Small intestine (tissue), 7 donors: ENCODE measurements at regions not wholly inside any gene's neighbourhood (a gene's known extent, or its start where the extent isn't known, plus 50 kb on each side); places are given as distances from the start of the nearest gene placed in this dataset.

Source experiments
- DNase-seq, 2 donors: peaks; one replicate each; pipeline versions ENCODE4 v3.0.0 to v3.0.0-alpha.2; 2013
- FAIRE-seq: peaks from 2 replicates; lab custom pipeline; 2012; peaks lifted over from hg19 to GRCh38; lab: Jason Lieb, UNC
- H3K27ac ChIP-seq, 3 donors: one replicate each; pipeline ENCODE4 v1.5.1; 2013; ENCODE audit warnings: low read length in 2 of 3, mild to moderate bottlenecking in 2 of 3, control low read depth in 1 of 3, inconsistent platforms in 1 of 3, low read depth in 1 of 3, moderate library complexity in 1 of 3
- H3K27me3 ChIP-seq, 3 donors: one replicate each; pipeline ENCODE4 v1.6.1; 2013; ENCODE audit warnings: low read length in 3 of 3, inconsistent platforms in 1 of 3; ENCODE audit not compliant: control insufficient read depth in 3 of 3, insufficient read depth in 3 of 3
- H3K36me3 ChIP-seq, 3 donors: one replicate each; pipeline ENCODE4 v1.6.1; 2013; ENCODE audit warnings: low read length in 3 of 3, inconsistent platforms in 1 of 3, low read depth in 1 of 3, mild to moderate bottlenecking in 1 of 3, moderate library complexity in 1 of 3; ENCODE audit not compliant: control insufficient read depth in 3 of 3, insufficient read depth in 2 of 3
- H3K4me1 ChIP-seq, 3 donors: one replicate each; pipeline ENCODE4 v1.6.1; 2013; ENCODE audit warnings: low read length in 2 of 3, inconsistent platforms in 1 of 3, low read depth in 1 of 3, mild to moderate bottlenecking in 1 of 3, moderate library complexity in 1 of 3; ENCODE audit not compliant: control insufficient read depth in 3 of 3, insufficient read depth in 2 of 3
- H3K4me3 ChIP-seq, 3 donors: one replicate each; pipeline ENCODE4 v1.5.1; 2013; ENCODE audit warnings: low read length in 3 of 3, control low read depth in 1 of 3, inconsistent platforms in 1 of 3, low read depth in 1 of 3, mild to moderate bottlenecking in 1 of 3, moderate library complexity in 1 of 3
- H3K9me3 ChIP-seq, 2 donors: one replicate each; pipeline ENCODE4 v1.6.1; 2013; ENCODE audit warnings: low read depth in 1 of 2, low read length in 1 of 2; ENCODE audit not compliant: control insufficient read depth in 2 of 2, insufficient read depth in 1 of 2
- WGBS, 3 donors: extraction: QIAGEN DNeasy Blood & Tissue Kit; methylation state at CpG; one replicate each; pipeline ENCODE4 v1.1.7; 2013; 5-methylcytosine and 5-hydroxymethylcytosine counted together
- donor health status: healthy with polysubstance abuse.
- donor health status: control.
- donor health status: control.
- donor health status: Bipolar disorder and iron deficiency.
- donor health status: healthy.

GRCh38 chr4:89519771-89520320 is 212.2 kb upstream of the GPRIN3 start:
- WGBS, 3 donors: 90 to 94% (median 90%) methylated on average over 3 of the region's 3 CpGs
- H3K4me3 ChIP-seq: no peak overlapping the region
- no peaks in the 10 kb centered on the region for H3K27me3 ChIP-seq
- H3K9me3 ChIP-seq: no peaks in the 10 kb centered on the region
- H3K36me3 ChIP-seq: no peaks in the 10 kb centered on the region
- FAIRE-seq (no peak), DNase-seq (no peak)
- no peak overlapping the region for H3K27ac ChIP-seq
- no peaks in the 10 kb centered on the region for H3K4me1 ChIP-seq

DNA sequence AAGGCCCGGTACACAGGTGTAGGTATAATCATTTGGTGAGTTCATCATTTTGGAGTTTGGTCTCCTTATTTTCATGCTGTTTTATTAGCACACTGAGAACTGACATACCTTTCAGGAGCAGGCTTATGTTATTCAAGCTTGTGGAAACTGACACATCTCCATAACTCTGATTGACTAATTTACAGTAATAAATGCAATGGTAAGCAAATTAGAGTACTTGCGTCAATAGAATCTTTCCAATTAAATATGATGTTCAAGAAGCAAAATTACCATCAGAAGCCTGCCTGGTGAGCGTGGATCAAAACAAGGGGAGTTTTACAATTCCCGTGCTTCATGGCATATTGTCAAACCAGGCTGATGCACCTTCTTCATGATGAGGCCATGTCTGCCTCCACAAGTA is 210.7 kb upstream of the GPRIN3 start:
- WGBS, 3 donors: 89 to 96% (median 90%) methylated on average over 4 of the region's 4 CpGs
- H3K4me3 ChIP-seq: no peak overlapping the region
- no peak overlapping the region for H3K27ac ChIP-seq
- no peak for FAIRE-seq
- DNase-seq: no peak
- no peaks in the 10 kb centered on the region for H3K9me3 ChIP-seq
- H3K27me3 ChIP-seq: peaks cover 0 to 2% (median 0%) of the 10 kb centered on the region in 3 donors
- no peaks in the 10 kb centered on the region for H3K36me3 ChIP-seq
- no peaks in the 10 kb centered on the region for H3K4me1 ChIP-seq

DNA sequence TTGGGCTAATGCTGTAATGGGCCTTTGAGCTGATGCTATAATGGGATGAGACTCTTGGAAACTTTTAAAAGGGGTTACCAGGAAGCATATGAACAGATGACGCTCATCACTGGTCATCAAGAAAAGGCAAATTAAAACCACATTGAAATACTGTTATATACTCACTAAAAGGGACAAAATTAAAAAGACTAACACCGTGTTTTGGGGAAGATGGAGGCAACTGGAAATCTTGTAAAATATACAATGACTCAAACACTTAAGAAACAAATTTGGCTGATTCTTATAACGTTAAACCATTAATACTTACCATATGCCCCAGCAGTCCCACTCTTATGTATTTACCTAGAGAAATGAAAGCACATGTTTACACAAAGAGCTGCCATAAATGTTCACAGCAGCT is 207.2 kb upstream of the GPRIN3 start:
- Histone ChIP-seq H3K4me3 (no peak overlapping the region), H3K27ac (no peak overlapping the region), H3K36me3 (no peaks in the 10 kb centered on the region), H3K9me3 (no peaks in the 10 kb centered on the region), H3K27me3 (peaks cover 0 to 2% (median 0%) of the 10 kb centered on the region in 3 donors), H3K4me1 (peaks cover 0 to 5% (median 0%) of the 10 kb centered on the region in 3 donors)
- FAIRE-seq (no peak), DNase-seq (no peak)
- WGBS, 3 donors: 71 to 81% (median 79%) methylated on average over 3 of the region's 3 CpGs

DNA sequence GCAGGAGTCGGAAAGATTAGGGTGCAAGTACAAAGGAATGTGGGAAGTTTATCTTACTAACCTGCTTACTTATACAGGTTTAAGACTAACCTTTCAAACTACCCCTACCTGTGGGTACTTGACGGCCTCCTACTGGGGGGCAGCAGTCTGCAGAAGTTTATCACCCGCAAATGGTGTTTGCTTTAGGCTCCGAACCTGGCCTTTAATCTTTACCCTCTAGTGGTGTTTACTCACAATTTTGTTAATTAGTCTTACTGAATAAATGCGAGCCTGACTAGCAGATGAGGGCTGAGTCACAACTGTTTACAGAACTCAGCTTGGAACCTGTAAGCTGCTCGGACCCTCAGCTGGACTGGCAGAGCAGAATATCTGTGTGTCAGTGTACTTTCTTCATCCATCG is 204.2 kb upstream of the GPRIN3 start:
- no peaks in the 10 kb centered on the region for H3K9me3 ChIP-seq
- H3K27me3 ChIP-seq: peaks cover 0 to 2% (median 0%) of the 10 kb centered on the region in 3 donors
- 43 to 53% (median 48%) methylated on average over 7 of the region's 7 CpGs for WGBS, 3 donors
- DNase-seq (peak in 1 of 2 donors; percentile 35), FAIRE-seq (no peak)
- no peak overlapping the region for H3K27ac ChIP-seq
- H3K4me3 ChIP-seq: no peak overlapping the region
- H3K36me3 ChIP-seq: no peaks in the 10 kb centered on the region
- peaks cover 0 to 7% (median 0%) of the 10 kb centered on the region in 3 donors for H3K4me1 ChIP-seq

- 68 to 89% (median 80%) methylated on average over 4 of the region's 4 CpGs for WGBS, 3 donors
- Histone ChIP-seq H3K4me3 (no peak overlapping the region), H3K27ac (no peak overlapping the region), H3K4me1 (peaks cover 0 to 7% (median 0%) of the 10 kb centered on the region in 3 donors), H3K36me3 (no peaks in the 10 kb centered on the region), H3K27me3 (peaks cover 0 to 2% (median 0%) of the 10 kb centered on the region in 3 donors), H3K9me3 (no peaks in the 10 kb centered on the region)
- FAIRE-seq (no peak), DNase-seq (no peak)
Measured at GRCh38 chr4:89509708-89510281, 202.2 kb upstream of the GPRIN3 start.

DNA sequence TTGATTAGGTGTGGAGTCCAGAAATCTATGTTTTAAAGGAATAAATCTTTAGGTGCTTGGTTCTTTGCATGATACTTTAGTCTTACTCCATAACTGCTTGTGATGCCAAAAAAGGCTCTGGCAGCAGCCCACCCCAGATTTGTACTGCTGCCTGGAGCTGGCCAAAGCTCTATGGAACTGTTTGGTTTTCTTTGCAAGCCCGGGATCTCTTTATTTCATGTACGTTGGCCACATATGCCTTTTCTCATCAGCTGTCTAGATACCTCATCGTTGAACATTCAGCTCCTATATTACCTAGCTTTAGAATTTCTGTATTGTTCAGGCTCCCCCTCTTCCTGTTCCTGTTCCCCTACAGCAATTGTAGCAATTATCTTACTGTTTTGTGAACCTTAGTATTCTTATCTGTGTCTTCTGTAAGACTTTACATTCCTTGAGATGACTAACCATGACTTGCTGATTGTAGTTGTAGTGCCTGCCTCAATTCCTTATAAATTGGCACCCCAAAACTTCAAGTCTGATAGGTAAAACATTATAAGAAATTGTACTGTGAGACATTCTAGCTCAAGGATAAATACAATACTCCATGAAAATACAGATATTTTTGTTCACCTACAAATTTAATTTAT is 199.4 kb upstream of the GPRIN3 start:
- FAIRE-seq: no peak

DNA sequence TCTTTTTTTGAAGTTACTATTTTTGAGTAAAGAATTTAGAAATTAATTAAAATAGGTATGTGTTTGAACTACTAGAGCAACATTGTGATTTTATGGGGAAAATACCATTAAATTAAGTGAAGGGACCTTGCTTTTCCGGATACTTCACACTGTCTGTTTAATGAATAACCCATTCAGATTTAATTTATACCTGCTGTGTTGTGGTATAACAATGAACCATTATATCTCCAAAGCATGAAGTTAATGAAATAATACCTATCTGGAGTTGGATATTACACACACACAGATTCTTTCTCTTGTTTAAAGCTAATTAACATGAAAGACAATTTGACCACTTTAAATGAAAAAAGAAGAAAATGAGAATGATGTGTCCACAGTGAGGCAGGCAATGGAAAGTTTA is 195.0 kb upstream of the GPRIN3 start:
- FAIRE-seq (no peak), DNase-seq (no peak)
- WGBS, 3 donors: 13 to 62% (median 47%) methylated on average over 1 of the region's 1 CpG
- H3K4me1 ChIP-seq: peaks cover 0 to 3% (median 0%) of the 10 kb centered on the region in 3 donors
- no peak overlapping the region for H3K4me3 ChIP-seq
- H3K9me3 ChIP-seq: no peaks in the 10 kb centered on the region
- no peaks in the 10 kb centered on the region for H3K27me3 ChIP-seq
- H3K36me3 ChIP-seq: no peaks in the 10 kb centered on the region
- no peak overlapping the region for H3K27ac ChIP-seq

More for the DNA sequence above, 199.4 kb upstream of the GPRIN3 start:
- no peak for DNase-seq
- Histone ChIP-seq H3K27me3 (no peaks in the 10 kb centered on the region), H3K4me3 (no peak overlapping the region), H3K36me3 (no peaks in the 10 kb centered on the region), H3K27ac (no peak overlapping the region), H3K9me3 (no peaks in the 10 kb centered on the region), H3K4me1 (peaks cover 0 to 6% (median 0%) of the 10 kb centered on the region in 3 donors)
- 71 to 83% (median 82%) methylated on average over 3 of the region's 3 CpGs for WGBS, 3 donors

- DNase-seq: peak; percentile 34 to 91
- Histone ChIP-seq H3K27me3 (no peaks in the 10 kb centered on the region), H3K4me1 (no peaks in the 10 kb centered on the region), H3K36me3 (no peaks in the 10 kb centered on the region), H3K4me3 (no peak overlapping the region), H3K9me3 (peaks cover 0 to 5% of the 10 kb centered on the region in 2 donors), H3K27ac (peak overlapping the region in 2 of 3 donors; percentile 2 to 63)
- WGBS, 3 donors: 31 to 47% (median 41%) methylated on average over 4 of the region's 4 CpGs
- peak; percentile 94 for FAIRE-seq
Measured at GRCh38 chr4:89497517-89498308, 190.1 kb upstream of the GPRIN3 start.
